ENCODE measurements at regions not wholly inside any gene's neighbourhood (a gene's known extent, or its start where the extent isn't known, plus 50 kb on each side); places are given as distances from the start of the nearest gene placed in this dataset.

DNA sequence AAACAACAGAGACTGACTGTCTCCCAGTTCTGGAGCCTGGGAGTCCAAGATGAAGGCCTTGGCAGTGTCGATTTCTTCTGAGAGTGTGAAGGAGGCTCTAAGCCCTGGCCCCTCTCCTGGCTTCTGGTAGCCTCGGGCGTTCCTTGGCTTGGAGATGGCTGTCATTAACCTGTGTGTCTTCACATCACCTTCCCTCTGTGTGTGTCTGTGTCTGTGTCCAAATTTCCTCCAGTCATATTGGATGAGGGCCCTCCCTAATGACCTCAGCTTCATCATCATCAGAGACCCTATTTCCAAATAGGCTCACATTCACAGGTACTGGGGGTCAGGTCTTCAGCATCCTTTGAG lies 138.3 kb downstream of the TOMM20 start (continued):
- TF ChIP-seq, protein P1, sequence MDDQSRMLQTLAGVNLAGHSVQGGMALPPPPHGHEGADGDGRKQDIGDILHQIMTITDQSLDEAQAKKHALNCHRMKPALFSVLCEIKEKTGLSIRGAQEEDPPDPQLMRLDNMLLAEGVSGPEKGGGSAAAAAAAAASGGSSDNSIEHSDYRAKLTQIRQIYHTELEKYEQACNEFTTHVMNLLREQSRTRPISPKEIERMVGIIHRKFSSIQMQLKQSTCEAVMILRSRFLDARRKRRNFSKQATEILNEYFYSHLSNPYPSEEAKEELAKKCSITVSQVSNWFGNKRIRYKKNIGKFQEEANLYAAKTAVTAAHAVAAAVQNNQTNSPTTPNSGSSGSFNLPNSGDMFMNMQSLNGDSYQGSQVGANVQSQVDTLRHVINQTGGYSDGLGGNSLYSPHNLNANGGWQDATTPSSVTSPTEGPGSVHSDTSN (IDR thresholded peaks at IDR 0.05): no peak
- TF ChIP-seq RAD21 (IDR thresholded peaks at IDR 0.05; ENCODE audit: low read length) (no peak), NRF1 (IDR thresholded peaks at IDR 0.05; ENCODE audit: low read depth, low read length) (no peak), RCOR1 (IDR thresholded peaks at IDR 0.05; ENCODE audit: low read length) (no peak)

DNA sequence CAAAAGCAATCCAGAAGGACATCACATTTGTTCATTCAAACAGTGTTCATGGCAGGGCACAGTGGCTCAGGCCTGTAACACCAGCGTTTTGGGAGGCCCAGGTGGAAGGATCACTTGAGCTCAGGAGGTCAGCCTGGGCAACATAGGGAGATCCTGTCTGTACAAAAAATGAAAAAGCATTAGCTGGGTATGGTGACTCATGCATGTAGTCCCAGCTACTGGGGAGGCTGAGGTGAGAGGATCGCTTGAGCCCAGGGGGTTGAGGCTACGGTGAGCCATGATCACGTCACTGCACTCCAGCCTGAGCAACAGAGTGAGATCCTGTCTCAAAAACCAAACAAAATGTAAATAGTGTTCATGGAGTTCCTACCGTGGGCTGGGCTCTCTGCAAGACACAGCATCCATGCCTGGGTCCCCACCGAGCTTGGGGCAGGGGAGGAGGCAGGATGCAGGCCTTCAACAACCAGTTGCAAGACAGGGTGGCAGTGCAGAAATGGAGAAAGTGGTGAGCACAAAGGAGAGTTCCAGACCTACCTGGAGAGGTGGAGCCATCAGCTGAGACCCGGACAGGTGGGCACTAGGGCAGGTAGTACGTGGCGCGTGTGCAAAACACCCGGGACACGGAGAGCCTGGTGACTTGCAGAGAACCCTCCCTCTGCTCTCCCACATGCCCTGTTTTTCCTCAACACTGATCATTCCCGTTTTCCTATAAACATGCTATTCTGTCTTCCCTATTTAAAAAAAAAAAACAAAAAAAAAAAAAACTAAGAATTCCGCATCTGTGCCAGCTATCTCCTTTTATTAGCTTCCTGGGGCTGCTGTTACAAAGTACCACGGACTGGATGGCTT lies 138.9 kb downstream of the TOMM20 start:
- no peak overlapping the region for H2AFZ ChIP-seq (ENCODE audit: low read depth)
- H4K20me1 ChIP-seq (ENCODE audit: insufficient read depth): no peaks in the 10 kb centered on the region
- no peak for DNase-seq
- 92% methylated on average over 14 of the region's 15 CpGs for WGBS (ENCODE audit: low lambda C conversion rate)
- POLR2A ChIA-PET: no interaction called here
- H3K9ac ChIP-seq: no peak overlapping the region
- H3K27me3 ChIP-seq (ENCODE audit: insufficient read depth): no peaks in the 10 kb centered on the region
- H3K9me2 ChIP-seq: no peaks in the 10 kb centered on the region
- peaks cover 35% of the 10 kb centered on the region for H3F3A ChIP-seq (replicated peaks; ENCODE audit: insufficient read depth)
- no peak for TF ChIP-seq GABPA (IDR thresholded peaks at IDR 0.05; ENCODE audit: low read depth)
- TF ChIP-seq TEAD4 (IDR thresholded peaks at IDR 0.05; ENCODE audit: borderline replicate concordance, insufficient read depth): no peak
- TF ChIP-seq MXI1 (IDR thresholded peaks at IDR 0.05; ENCODE audit: low read depth, low read length): no peak
- TF ChIP-seq RFX5 (IDR thresholded peaks at IDR 0.05; ENCODE audit: low read length): no peak
- TF ChIP-seq FOXJ3 (CRISPR knock-in tag; IDR thresholded peaks at IDR 0.05): no peak
- TF ChIP-seq, protein P1 (IDR thresholded peaks at IDR 0.05): no peak
- TF ChIP-seq, protein P2, sequence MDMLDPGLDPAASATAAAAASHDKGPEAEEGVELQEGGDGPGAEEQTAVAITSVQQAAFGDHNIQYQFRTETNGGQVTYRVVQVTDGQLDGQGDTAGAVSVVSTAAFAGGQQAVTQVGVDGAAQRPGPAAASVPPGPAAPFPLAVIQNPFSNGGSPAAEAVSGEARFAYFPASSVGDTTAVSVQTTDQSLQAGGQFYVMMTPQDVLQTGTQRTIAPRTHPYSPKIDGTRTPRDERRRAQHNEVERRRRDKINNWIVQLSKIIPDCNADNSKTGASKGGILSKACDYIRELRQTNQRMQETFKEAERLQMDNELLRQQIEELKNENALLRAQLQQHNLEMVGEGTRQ (IDR thresholded peaks at IDR 0.05; ENCODE audit: borderline replicate concordance, low read depth, low read length): no peak
- TF ChIP-seq FOSL2 (IDR thresholded peaks at IDR 0.05; ENCODE audit: borderline replicate concordance, low read depth): no peak
- TF ChIP-seq EZH2phosphoT487 (IDR thresholded peaks at IDR 0.05; ENCODE audit: borderline replicate concordance, low read depth): no peak
- TF ChIP-seq RXRA (IDR thresholded peaks at IDR 0.05; ENCODE audit: borderline replicate concordance, low read depth): no peak
- TF ChIP-seq, protein P3, sequence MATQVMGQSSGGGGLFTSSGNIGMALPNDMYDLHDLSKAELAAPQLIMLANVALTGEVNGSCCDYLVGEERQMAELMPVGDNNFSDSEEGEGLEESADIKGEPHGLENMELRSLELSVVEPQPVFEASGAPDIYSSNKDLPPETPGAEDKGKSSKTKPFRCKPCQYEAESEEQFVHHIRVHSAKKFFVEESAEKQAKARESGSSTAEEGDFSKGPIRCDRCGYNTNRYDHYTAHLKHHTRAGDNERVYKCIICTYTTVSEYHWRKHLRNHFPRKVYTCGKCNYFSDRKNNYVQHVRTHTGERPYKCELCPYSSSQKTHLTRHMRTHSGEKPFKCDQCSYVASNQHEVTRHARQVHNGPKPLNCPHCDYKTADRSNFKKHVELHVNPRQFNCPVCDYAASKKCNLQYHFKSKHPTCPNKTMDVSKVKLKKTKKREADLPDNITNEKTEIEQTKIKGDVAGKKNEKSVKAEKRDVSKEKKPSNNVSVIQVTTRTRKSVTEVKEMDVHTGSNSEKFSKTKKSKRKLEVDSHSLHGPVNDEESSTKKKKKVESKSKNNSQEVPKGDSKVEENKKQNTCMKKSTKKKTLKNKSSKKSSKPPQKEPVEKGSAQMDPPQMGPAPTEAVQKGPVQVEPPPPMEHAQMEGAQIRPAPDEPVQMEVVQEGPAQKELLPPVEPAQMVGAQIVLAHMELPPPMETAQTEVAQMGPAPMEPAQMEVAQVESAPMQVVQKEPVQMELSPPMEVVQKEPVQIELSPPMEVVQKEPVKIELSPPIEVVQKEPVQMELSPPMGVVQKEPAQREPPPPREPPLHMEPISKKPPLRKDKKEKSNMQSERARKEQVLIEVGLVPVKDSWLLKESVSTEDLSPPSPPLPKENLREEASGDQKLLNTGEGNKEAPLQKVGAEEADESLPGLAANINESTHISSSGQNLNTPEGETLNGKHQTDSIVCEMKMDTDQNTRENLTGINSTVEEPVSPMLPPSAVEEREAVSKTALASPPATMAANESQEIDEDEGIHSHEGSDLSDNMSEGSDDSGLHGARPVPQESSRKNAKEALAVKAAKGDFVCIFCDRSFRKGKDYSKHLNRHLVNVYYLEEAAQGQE (IDR thresholded peaks at IDR 0.05; ENCODE audit: low read depth, low read length): no peak
- TF ChIP-seq FOXM1 (IDR thresholded peaks at IDR 0.05; ENCODE audit: low read depth): no peak
- no peak for TF ChIP-seq JUND (IDR thresholded peaks at IDR 0.05)
- no peak for TF ChIP-seq ELF1 (IDR thresholded peaks at IDR 0.05)
- TF ChIP-seq, protein P4, sequence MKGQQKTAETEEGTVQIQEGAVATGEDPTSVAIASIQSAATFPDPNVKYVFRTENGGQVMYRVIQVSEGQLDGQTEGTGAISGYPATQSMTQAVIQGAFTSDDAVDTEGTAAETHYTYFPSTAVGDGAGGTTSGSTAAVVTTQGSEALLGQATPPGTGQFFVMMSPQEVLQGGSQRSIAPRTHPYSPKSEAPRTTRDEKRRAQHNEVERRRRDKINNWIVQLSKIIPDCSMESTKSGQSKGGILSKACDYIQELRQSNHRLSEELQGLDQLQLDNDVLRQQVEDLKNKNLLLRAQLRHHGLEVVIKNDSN (IDR thresholded peaks at IDR 0.05; ENCODE audit: borderline replicate concordance, low read depth): no peak
- TF ChIP-seq, protein P5, sequence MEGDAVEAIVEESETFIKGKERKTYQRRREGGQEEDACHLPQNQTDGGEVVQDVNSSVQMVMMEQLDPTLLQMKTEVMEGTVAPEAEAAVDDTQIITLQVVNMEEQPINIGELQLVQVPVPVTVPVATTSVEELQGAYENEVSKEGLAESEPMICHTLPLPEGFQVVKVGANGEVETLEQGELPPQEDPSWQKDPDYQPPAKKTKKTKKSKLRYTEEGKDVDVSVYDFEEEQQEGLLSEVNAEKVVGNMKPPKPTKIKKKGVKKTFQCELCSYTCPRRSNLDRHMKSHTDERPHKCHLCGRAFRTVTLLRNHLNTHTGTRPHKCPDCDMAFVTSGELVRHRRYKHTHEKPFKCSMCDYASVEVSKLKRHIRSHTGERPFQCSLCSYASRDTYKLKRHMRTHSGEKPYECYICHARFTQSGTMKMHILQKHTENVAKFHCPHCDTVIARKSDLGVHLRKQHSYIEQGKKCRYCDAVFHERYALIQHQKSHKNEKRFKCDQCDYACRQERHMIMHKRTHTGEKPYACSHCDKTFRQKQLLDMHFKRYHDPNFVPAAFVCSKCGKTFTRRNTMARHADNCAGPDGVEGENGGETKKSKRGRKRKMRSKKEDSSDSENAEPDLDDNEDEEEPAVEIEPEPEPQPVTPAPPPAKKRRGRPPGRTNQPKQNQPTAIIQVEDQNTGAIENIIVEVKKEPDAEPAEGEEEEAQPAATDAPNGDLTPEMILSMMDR (IDR thresholded peaks at IDR 0.05): no peak
- no peak for TF ChIP-seq RCOR1 (IDR thresholded peaks at IDR 0.05; ENCODE audit: low read length)
- peak overlapping the region in 1 of 2 experiments; percentile 98; a peak in 1 of 4 replicates for H3K27ac ChIP-seq (ENCODE audit: low read depth in 2 of 2, low read length in 1 of 2)
- H3K9me3 ChIP-seq: no peaks in the 10 kb centered on the region
- peaks cover 8 to 24% of the 10 kb centered on the region in 2 experiments; a peak in 3 of 4 replicates for H3K4me1 ChIP-seq (ENCODE audit: control insufficient read depth in 1 of 2, insufficient read depth in 2 of 2, low read depth in 1 of 2, low read length in 1 of 2)
- H3K36me3 ChIP-seq (replicated peaks in 1 of 2; ENCODE audit: control insufficient read depth in 1 of 2, insufficient read depth in 2 of 2, low read length in 1 of 2): no peaks in the 10 kb centered on the region
- CTCF ChIA-PET: interaction anchor here (0.6 to 1.4 kb wide), 5 partner anchors 10 to 373 kb away, joined by 3 to 4 read pairs (median 3); no protein-coding TSS in a partner anchor
- no peak overlapping the region for H3K4me2 ChIP-seq
- H3K4me3 ChIP-seq (ENCODE audit: low read depth in 2 of 2, low read length in 1 of 2): no peak overlapping the region
- no peaks in the 10 kb centered on the region for H3K79me2 ChIP-seq (ENCODE audit: insufficient read depth)

Measured in SK-N-SH (cell line).